HFFc6 (cell line): ENCODE measurements at regions not wholly inside any gene's neighbourhood (a gene's known extent, or its start where the extent isn't known, plus 50 kb on each side); places are given as distances from the start of the nearest gene placed in this dataset.
"Not testable (repeated sequence)": the region's sequence is repeated elsewhere in the genome, so short reads cannot be mapped to it uniquely, and the experiment has no call there.

ENCODE experiments used
- DNase-seq: peaks from one replicate; pipeline ENCODE4 v3.0.0-alpha.2; 2018
- H3K27ac Mint-ChIP-seq: 2 replicates; pipeline ENCODE4 v1.8.0; 2020; ENCODE audit warnings: mild to moderate bottlenecking, mixed read lengths
- H3K27me3 Mint-ChIP-seq: 2 replicates; pipeline ENCODE4 v1.8.0; 2021; ENCODE audit warnings: mild to moderate bottlenecking, moderate library complexity, mixed read lengths; ENCODE audit not compliant: insufficient read depth
- H3K36me3 Mint-ChIP-seq: 2 replicates; pipeline ENCODE4 v1.8.0; 2021; ENCODE audit warnings: low read depth, mixed read lengths
- H3K4me1 Mint-ChIP-seq: 2 replicates; pipeline ENCODE4 v1.8.0; 2020; ENCODE audit warnings: low read depth, mixed read lengths
- H3K4me3 Mint-ChIP-seq: 2 replicates; pipeline ENCODE4 v1.8.0; 2020; ENCODE audit warnings: mild to moderate bottlenecking, moderate library complexity, mixed read lengths
- H3K9me3 Mint-ChIP-seq: 2 replicates; pipeline ENCODE4 v1.8.0; 2020; ENCODE audit warnings: mild to moderate bottlenecking, mixed read lengths
- TF ChIP-seq, protein P1 (sequence below): fragments of 200-600 bp; sonication (generic); IDR thresholded peaks from 2 replicates; pipeline ENCODE4 v1.5.0; 2021; ENCODE audit warnings: antibody characterized with exemption, mild to moderate bottlenecking

DNA sequence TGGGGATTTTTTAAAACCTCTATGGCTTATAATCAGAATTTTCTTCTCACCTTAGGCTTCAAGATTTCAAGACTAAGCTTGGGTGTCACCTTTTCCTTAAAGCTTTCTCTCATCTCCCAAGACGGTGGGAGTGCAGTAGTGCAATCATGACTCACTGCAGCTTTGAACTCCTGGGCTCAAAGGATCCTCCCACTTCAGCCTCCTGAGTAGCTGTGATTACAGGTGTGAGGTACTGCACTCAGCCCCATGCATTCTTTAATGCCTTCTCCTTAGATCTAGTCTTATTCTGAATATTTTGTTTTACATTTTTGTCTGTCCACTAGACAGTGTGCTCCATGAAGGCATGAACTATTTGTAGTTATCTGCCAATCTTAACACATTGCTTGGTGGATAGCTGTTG, 55.7 kb upstream of the FAT3 start:
- H3K4me3 Mint-ChIP-seq, result no peak overlapping the region
- TF ChIP-seq, protein P1, sequence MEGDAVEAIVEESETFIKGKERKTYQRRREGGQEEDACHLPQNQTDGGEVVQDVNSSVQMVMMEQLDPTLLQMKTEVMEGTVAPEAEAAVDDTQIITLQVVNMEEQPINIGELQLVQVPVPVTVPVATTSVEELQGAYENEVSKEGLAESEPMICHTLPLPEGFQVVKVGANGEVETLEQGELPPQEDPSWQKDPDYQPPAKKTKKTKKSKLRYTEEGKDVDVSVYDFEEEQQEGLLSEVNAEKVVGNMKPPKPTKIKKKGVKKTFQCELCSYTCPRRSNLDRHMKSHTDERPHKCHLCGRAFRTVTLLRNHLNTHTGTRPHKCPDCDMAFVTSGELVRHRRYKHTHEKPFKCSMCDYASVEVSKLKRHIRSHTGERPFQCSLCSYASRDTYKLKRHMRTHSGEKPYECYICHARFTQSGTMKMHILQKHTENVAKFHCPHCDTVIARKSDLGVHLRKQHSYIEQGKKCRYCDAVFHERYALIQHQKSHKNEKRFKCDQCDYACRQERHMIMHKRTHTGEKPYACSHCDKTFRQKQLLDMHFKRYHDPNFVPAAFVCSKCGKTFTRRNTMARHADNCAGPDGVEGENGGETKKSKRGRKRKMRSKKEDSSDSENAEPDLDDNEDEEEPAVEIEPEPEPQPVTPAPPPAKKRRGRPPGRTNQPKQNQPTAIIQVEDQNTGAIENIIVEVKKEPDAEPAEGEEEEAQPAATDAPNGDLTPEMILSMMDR, result no peak

DNA sequence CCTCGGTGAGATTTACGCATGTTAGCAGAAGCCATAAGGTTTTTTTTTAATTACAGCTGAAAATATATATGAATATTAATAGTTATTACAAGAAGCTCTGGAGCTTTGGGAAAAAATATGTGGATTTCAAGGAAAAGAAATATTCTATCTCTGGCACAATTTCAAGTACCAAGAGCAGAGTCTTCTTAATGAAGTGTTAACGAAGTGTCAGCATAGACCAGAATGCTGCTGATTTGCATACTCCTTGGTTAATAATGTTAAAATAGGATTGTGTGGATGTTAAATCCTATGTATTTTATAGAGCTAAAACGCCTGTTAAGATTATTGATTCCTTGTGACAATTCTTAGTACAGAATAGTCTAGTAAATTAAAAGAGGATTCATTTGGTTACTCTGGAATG, 57.0 kb upstream of the FAT3 start:
- Mint-ChIP-seq H3K4me3 (no peak overlapping the region), H3K27ac (no peak overlapping the region), H3K36me3 (no peaks in the 10 kb centered on the region), H3K27me3 (peaks cover 5% of the 10 kb centered on the region; the same call in 1 of the 2 replicates), H3K4me1 (no peaks in the 10 kb centered on the region), H3K9me3 (peaks cover 15% of the 10 kb centered on the region)
- no peak for DNase-seq
- TF ChIP-seq, protein P1, result no peak

More for the DNA sequence above, 55.7 kb upstream of the FAT3 start:
- H3K27me3 Mint-ChIP-seq, result peaks cover 5% of the 10 kb centered on the region; the same call in 1 of the 2 replicates
- no peak overlapping the region for H3K27ac Mint-ChIP-seq
- no peaks in the 10 kb centered on the region for H3K4me1 Mint-ChIP-seq
- no peaks in the 10 kb centered on the region for H3K36me3 Mint-ChIP-seq
- DNase-seq, result no peak
- H3K9me3 Mint-ChIP-seq, result peaks cover 8% of the 10 kb centered on the region

DNA sequence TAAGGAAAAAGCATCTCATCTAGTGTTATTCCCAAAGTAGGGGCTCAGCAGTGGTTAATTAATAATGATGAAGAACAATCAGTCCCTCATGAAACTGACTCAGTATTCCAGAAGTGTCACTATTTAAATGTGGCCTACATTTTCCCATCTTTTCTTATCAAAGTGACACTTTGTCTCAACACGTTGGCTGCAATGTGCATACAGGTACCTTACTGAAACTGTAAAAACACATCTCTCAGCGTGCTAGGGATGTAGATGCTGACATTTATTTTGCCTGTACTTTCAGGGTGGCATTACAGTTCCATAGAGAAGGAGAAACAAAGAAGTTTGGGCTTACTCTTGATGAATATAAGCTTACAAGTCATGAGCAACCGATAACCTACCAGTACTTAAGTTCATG, 58.3 kb upstream of the FAT3 start:
- DNase-seq, result no peak
- no peaks in the 10 kb centered on the region for H3K4me1 Mint-ChIP-seq
- TF ChIP-seq, protein P1, result no peak
- no peaks in the 10 kb centered on the region for H3K36me3 Mint-ChIP-seq
- peaks cover 15% of the 10 kb centered on the region for H3K9me3 Mint-ChIP-seq
- no peak overlapping the region for H3K27ac Mint-ChIP-seq
- no peak overlapping the region for H3K4me3 Mint-ChIP-seq
- peaks cover 5% of the 10 kb centered on the region; the same call in 1 of the 2 replicates for H3K27me3 Mint-ChIP-seq

DNA sequence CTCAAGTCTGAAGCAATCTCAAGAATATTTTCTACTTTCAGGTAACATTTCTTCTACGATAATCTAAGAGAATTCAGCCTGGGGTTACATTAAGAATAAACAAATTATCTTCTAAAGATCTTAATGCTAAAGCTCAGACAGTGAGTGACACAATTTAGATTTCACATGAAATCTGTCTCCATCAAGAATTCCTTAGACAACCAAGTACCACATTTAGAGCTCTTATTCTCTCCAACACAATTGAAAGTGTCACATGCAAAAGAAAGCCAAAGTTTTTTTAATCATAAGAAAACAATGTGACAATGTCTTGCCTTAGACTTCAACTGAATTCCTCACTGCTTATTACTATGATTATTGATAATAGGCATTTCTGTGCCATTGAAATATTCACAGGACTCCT, 60.7 kb upstream of the FAT3 start:
- Mint-ChIP-seq H3K27me3 (peaks cover 3% of the 10 kb centered on the region; the same call in 1 of the 2 replicates), H3K4me3 (no peak overlapping the region), H3K4me1 (no peaks in the 10 kb centered on the region), H3K36me3 (no peaks in the 10 kb centered on the region), H3K27ac (no peak overlapping the region), H3K9me3 (peaks cover 16% of the 10 kb centered on the region)
- TF ChIP-seq, protein P1, result no peak
- DNase-seq, result no peak

DNA sequence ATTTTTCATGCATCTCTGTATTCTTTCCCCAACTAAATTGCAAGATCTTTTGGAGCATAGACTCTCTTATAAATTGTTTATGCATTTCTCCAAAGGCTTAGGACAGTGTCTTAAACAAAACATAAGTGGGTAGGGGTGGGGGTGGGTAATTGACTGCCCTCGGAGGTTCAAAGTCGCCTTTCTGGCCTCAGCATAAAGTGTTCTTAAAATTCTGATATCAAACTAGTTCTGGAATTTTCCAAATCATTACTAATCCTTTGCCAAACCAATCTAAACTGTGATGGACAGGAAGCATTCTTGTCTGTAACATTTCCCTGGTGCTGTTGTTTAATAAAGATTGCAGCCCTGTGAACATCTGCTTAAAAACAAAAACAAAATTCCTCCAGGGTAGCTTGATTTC, 61.8 kb upstream of the FAT3 start:
- peaks cover 15% of the 10 kb centered on the region for H3K9me3 Mint-ChIP-seq
- no peaks in the 10 kb centered on the region for H3K4me1 Mint-ChIP-seq
- H3K4me3 Mint-ChIP-seq, result no peak overlapping the region
- H3K27ac Mint-ChIP-seq, result no peak overlapping the region
- H3K27me3 Mint-ChIP-seq, result peaks cover 3% of the 10 kb centered on the region; the same call in 1 of the 2 replicates
- no peak for DNase-seq
- no peaks in the 10 kb centered on the region for H3K36me3 Mint-ChIP-seq
- TF ChIP-seq, protein P1, result no peak

DNA sequence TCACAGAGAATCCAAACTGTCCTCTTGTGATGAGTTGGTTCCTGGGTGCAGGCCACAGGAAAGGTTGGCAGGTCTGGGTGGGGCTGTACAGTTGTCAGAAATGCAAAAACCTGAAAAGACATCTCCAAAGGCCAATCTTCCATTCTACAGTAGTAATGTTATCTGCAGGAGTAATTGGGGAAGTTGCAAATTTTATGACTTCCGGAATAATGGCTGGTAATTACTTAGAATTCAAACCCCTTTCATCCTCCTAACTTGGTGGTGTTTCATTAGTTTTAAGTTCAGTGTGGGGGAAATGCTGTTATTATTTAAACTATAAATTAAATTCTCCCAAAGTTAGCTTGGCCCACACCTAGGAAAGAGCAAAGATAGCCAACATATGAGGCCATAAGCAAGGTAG, 64.7 kb upstream of the FAT3 start:
- Mint-ChIP-seq H3K27ac (no peak overlapping the region), H3K4me3 (no peak overlapping the region), H3K9me3 (peaks cover 15% of the 10 kb centered on the region), H3K36me3 (no peaks in the 10 kb centered on the region), H3K27me3 (peaks cover 1% of the 10 kb centered on the region; the same call in 1 of the 2 replicates), H3K4me1 (no peaks in the 10 kb centered on the region)
- no peak for DNase-seq
- TF ChIP-seq, protein P1, result no peak

DNA sequence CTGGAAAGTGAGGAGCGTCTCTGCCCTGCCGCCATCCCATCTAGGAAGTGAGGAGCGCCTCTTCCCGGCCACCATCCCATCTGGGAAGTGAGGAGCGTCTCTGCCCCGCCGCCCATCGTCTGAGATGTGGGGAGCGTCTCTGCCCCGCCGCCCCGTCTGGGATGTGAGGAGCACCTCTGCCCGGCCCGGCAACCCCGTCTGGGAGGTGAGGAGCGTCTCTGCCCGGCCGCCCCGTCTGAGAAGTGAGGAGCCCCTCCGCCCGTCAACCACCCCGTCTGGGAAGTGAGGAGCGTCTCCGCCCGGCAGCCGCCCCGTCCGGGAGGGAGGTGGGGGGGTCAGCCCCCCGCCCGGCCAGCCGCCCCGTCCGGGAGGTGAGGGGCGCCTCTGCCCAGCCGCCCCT, 67.2 kb upstream of the FAT3 start:
- not testable (repeated sequence) for H3K9me3 Mint-ChIP-seq, H3K4me1 Mint-ChIP-seq, H3K27me3 Mint-ChIP-seq, H3K36me3 Mint-ChIP-seq, H3K27ac Mint-ChIP-seq, DNase-seq, H3K4me3 Mint-ChIP-seq
